Stimulated activated naive B cell treated with anti-CD40 and anti-IgM and Interleukin-4, amounts not matched to agents 10 μg/mL and 1 μg/mL and 100 μg/mL, for 72 hours (primary cell): ENCODE measurements at regions not wholly inside any gene's neighbourhood (a gene's known extent, or its start where the extent isn't known, plus 50 kb on each side); places are given as distances from the start of the nearest gene placed in this dataset.
"Not testable (repeated sequence)": the region's sequence is repeated elsewhere in the genome, so short reads cannot be mapped to it uniquely, and the experiment has no call there.

ENCODE experiments used
- ATAC-seq, 2 donors: fragments of 150-1000 bp; cut with Tn5 transposase; replicated peaks; 2 replicates each; pipeline ENCODE4 v1.10.0; 2021; ENCODE audit warnings: moderate library complexity in 1 of 2
- DNase-seq: peaks from one replicate; pipeline ENCODE4 v3.0.0; 2021
- H3K27ac Mint-ChIP-seq: one replicate; pipeline ENCODE4 v1.8.0; 2022; ENCODE audit warnings: mild to moderate bottlenecking, mixed read lengths
- H3K27me3 Mint-ChIP-seq, 2 donors: one replicate each; pipeline ENCODE4 v1.8.0; 2022; ENCODE audit warnings: mixed read lengths in 2 of 2
- H3K36me3 Mint-ChIP-seq, 2 donors: one replicate each; pipeline ENCODE4 v1.8.0; 2022; ENCODE audit warnings: mixed read lengths in 2 of 2, mild to moderate bottlenecking in 1 of 2
- H3K4me1 Mint-ChIP-seq, 2 donors: one replicate each; pipeline ENCODE4 v1.8.0; 2022; ENCODE audit warnings: mixed read lengths in 2 of 2, mild to moderate bottlenecking in 1 of 2
- H3K4me3 Mint-ChIP-seq, 2 donors: one replicate each; pipeline ENCODE4 v1.8.0; 2022; ENCODE audit warnings: mild to moderate bottlenecking in 2 of 2, mixed read lengths in 2 of 2, moderate library complexity in 1 of 2
- H3K9me3 Mint-ChIP-seq, 2 donors: one replicate each; pipeline ENCODE4 v1.8.0; 2022; ENCODE audit warnings: mixed read lengths in 2 of 2, mild to moderate bottlenecking in 1 of 2

GRCh38 chrX:55919367-55920221 is 202.0 kb downstream of the RRAGB start:
- ATAC-seq: peak; percentile 97 to 98
- Mint-ChIP-seq H3K4me3 (peak overlapping the region; percentile 9 to 27), H3K4me1 (peaks cover 17 to 20% of the 10 kb centered on the region in 2 donors), H3K27me3 (no peaks in the 10 kb centered on the region), H3K36me3 (peaks cover 0 to 12% of the 10 kb centered on the region in 2 donors), H3K27ac (peak overlapping the region; percentile 83), H3K9me3 (peaks cover 2 to 10% of the 10 kb centered on the region in 2 donors)
- peak; percentile 78 for DNase-seq

- peaks cover 9 to 10% of the 10 kb centered on the region in 2 donors for H3K4me1 Mint-ChIP-seq
- H3K36me3 Mint-ChIP-seq: peaks cover 4 to 21% of the 10 kb centered on the region in 2 donors
- DNase-seq: no peak
- no peaks in the 10 kb centered on the region for H3K27me3 Mint-ChIP-seq
- H3K4me3 Mint-ChIP-seq: no peak overlapping the region
- ATAC-seq: no peak
- H3K9me3 Mint-ChIP-seq: peaks cover 2 to 10% of the 10 kb centered on the region in 2 donors
- H3K27ac Mint-ChIP-seq: no peak overlapping the region
Observed at GRCh38 chrX:55924574-55924973, 207.0 kb downstream of the RRAGB start.

DNA sequence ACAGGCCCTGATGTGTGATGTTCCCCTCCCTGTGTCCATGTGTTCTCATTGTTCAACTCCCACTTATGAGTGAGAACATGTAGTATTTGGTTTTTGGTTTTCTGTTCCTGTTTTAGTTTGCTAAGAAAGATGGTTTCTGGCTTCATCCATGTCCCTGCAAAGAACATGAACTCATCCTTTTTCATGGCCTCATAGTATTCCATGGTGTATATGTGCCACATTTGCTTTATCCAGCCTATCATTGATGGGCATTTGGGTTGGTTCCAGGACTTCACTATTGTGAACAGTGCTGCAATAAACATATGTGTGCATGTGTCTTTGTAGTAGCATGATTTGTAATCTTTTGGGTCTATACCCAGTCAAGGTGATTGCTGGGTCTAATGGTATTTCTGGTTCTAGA is 211.0 kb downstream of the RRAGB start:
- H3K4me3 Mint-ChIP-seq, H3K9me3 Mint-ChIP-seq, H3K27ac Mint-ChIP-seq, H3K27me3 Mint-ChIP-seq, ATAC-seq, DNase-seq: not testable (repeated sequence)
- Mint-ChIP-seq H3K36me3 (peaks cover 7 to 15% of the 10 kb centered on the region in 2 donors), H3K4me1 (peaks cover 3 to 21% of the 10 kb centered on the region in 2 donors)
